ENCODE measurements at regions not wholly inside any gene's neighbourhood (a gene's known extent, or its start where the extent isn't known, plus 50 kb on each side); places are given as distances from the start of the nearest gene placed in this dataset.

DNA sequence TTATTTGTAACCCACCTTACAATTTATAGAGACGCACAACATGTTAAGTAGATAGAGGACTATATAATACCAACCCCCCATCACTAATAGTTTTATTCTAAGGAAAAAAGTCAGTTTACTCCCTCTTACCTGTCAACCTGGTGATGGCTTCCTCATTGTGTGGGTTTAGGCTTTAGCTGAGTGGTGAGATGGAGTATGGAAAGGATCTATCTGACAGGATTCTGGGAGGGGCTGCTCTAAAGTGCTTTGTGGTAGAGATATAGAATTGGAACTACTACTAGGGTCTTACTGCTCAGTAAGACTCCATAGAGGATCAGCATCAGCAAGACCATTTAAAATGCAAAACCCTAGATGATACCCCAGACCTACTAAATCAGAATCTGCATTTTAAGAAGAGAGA is 82.1 kb upstream of the IFNE start:
- Histone ChIP-seq H3K4me2 (ENCODE audit: insufficient read depth, insufficient read length, low read length) (no peak overlapping the region), H2BK5ac (ENCODE audit: insufficient read length, low read length) (no peak overlapping the region), H3K23me2 (ENCODE audit: insufficient read length, low read depth, low read length, poor library complexity, severe bottlenecking) (peaks cover 7% of the 10 kb centered on the region), H3K27me3 (ENCODE audit: insufficient read depth, low read length) (no peaks in the 10 kb centered on the region), H2AFZ (ENCODE audit: low read length) (no peak overlapping the region), H2BK12ac (ENCODE audit: insufficient read length, low read depth, low read length) (no peak overlapping the region), H3K14ac (ENCODE audit: insufficient read depth, low read length) (no peak overlapping the region), H2BK15ac (ENCODE audit: low read depth, low read length) (no peak overlapping the region), H4K91ac (ENCODE audit: insufficient read length, low read depth, low read length) (no peak overlapping the region), H3T11ph (ENCODE audit: low read length) (no peak overlapping the region), H4K5ac (ENCODE audit: insufficient read length, low read depth, low read length) (no peak overlapping the region), H3K27ac (ENCODE audit: insufficient read length, low read depth, low read length) (no peak overlapping the region), H3K9ac (ENCODE audit: extremely low read depth, insufficient read length, low read length) (no peak overlapping the region), H4K8ac (replicated peaks; ENCODE audit: insufficient read length, low read depth, low read length) (no peak overlapping the region), H3K4me1 (ENCODE audit: insufficient read depth, low read length) (peaks cover 4% of the 10 kb centered on the region; the same call in 1 of the 2 replicates), H2BK120ac (ENCODE audit: low read depth, low read length, poor library complexity, severe bottlenecking) (no peak overlapping the region), H3K23ac (ENCODE audit: insufficient read length, low read depth, low read length) (no peak overlapping the region), H3K79me1 (ENCODE audit: insufficient read depth, low read depth, low read length, poor library complexity, severe bottlenecking) (no peaks in the 10 kb centered on the region), H2AK5ac (ENCODE audit: insufficient read length, low read length) (no peak overlapping the region), H3K56ac (ENCODE audit: insufficient read length, low read depth, low read length) (no peak overlapping the region), H3K9me3 (ENCODE audit: control insufficient read depth, low read depth, low read length) (no peaks in the 10 kb centered on the region), H3K4ac (ENCODE audit: low read depth, low read length) (no peak overlapping the region), H4K20me1 (ENCODE audit: control insufficient read depth, insufficient read depth, insufficient read length) (no peaks in the 10 kb centered on the region), H3K79me2 (ENCODE audit: insufficient read depth, low read length) (no peaks in the 10 kb centered on the region), H2BK20ac (ENCODE audit: low read depth, low read length, poor library complexity, severe bottlenecking) (no peak overlapping the region), H3K18ac (ENCODE audit: insufficient read length, low read depth, low read length) (no peak overlapping the region)
- TF ChIP-seq, protein P1, sequence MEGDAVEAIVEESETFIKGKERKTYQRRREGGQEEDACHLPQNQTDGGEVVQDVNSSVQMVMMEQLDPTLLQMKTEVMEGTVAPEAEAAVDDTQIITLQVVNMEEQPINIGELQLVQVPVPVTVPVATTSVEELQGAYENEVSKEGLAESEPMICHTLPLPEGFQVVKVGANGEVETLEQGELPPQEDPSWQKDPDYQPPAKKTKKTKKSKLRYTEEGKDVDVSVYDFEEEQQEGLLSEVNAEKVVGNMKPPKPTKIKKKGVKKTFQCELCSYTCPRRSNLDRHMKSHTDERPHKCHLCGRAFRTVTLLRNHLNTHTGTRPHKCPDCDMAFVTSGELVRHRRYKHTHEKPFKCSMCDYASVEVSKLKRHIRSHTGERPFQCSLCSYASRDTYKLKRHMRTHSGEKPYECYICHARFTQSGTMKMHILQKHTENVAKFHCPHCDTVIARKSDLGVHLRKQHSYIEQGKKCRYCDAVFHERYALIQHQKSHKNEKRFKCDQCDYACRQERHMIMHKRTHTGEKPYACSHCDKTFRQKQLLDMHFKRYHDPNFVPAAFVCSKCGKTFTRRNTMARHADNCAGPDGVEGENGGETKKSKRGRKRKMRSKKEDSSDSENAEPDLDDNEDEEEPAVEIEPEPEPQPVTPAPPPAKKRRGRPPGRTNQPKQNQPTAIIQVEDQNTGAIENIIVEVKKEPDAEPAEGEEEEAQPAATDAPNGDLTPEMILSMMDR (conservative IDR thresholded peaks at IDR 0.05) = no peak
- H3K4me1 Mint-ChIP-seq = peaks cover 14 to 17% of the 10 kb centered on the region in 2 experiments
- no peak overlapping the region for H3K27ac Mint-ChIP-seq
- peaks cover 10% of the 10 kb centered on the region for H3K27me3 Mint-ChIP-seq (ENCODE audit: low read depth)
- WGBS (ENCODE audit: extremely low coverage, insufficient read length, low lambda C conversion rate) = no CpG with 5 or more reads among the region's 1 CpG
- H3K9me3 Mint-ChIP-seq = no peaks in the 10 kb centered on the region
- H3K4me3 Mint-ChIP-seq = no peak overlapping the region
- DNase-seq = no peak
- no peaks in the 10 kb centered on the region for H3K36me3 Mint-ChIP-seq (ENCODE audit: insufficient read depth in 1 of 3, low read depth in 3 of 3)

All from H9 (cell line).